Activated T-cell treated with anti-CD3 and anti-CD28 coated beads, Interleukin-2, amount 50 U/mL, for 48 hours (primary cell): ENCODE measurements at regions not wholly inside any gene's neighbourhood (a gene's known extent, or its start where the extent isn't known, plus 50 kb on each side); places are given as distances from the start of the nearest gene placed in this dataset.

Experiments
- DNase-seq, 2 experiments: peaks; one replicate each; pipeline ENCODE4 v3.0.0-alpha.2; 2020

DNA sequence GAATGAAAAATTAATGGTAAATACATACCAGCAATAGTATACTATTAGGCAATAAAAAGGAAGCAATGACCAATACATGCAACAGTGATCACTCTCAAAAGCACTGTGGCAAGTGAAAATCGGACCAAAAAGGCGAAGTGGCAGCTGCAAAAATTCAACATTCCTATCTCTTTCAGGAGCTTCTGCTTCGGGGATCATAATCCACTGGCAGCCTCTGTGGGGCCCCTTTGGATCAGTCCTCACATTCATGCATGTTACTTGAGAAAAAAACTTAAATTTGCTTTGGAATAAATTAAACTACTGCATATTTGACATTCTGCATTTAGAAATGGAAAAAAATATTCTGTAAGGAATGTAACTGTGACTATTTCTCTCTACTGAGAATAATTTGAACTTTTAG is 425.6 kb downstream of the NR2F2 start:
- DNase-seq: no peak

GRCh38 chr15:96756656-96757055 is 426.2 kb downstream of the NR2F2 start:
- DNase-seq: no peak

DNA sequence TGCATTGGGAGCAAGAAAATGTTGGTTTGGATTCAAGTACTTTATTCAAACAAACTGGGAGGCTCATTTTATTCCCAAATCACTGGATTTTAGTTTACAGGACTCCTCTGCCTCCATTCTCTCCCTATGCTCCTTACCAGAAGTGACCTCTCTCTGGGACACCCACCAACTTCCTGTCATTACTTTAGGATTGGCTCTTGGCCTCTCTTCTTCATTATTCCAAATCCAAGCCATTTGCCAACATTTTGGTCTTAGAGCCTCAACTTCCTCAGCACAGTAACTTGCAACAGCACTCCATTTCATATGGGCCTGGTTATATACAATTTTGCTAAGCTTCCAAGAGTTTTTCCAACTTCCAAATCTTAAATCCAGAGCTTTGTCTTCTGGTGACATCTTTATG is 432.1 kb downstream of the NR2F2 start:
- DNase-seq: no peak

- no peak for DNase-seq
These were observed 434.0 kb downstream of the NR2F2 start for GRCh38 chr15:96764501-96764900.

GRCh38 chr15:96764946-96765345 is 434.4 kb downstream of the NR2F2 start:
- DNase-seq: no peak

DNA sequence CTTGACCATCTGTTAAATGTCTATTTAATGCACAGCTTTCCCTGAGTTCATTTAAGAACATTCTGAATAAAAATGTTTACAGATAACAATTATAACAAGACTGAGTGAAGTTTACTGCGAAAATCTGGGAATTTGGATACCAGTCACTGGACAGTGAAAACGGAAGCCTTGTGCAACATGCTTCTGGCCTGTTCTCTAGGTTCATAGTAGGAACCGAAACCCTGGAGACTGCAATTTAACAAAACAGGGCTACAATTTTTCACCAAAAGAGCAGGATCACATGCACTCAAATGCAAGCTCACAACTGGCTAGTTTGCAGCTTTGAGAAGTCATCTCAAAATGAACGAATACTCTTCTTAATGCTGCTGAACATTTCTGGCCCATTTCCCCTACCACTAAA is 435.9 kb downstream of the NR2F2 start:
- no peak for DNase-seq

- DNase-seq: no peak
These were observed 437.4 kb downstream of the NR2F2 start for GRCh38 chr15:96767703-96768434.

- DNase-seq: no peak
These were observed 437.9 kb downstream of the NR2F2 start for GRCh38 chr15:96768435-96768789.

DNA sequence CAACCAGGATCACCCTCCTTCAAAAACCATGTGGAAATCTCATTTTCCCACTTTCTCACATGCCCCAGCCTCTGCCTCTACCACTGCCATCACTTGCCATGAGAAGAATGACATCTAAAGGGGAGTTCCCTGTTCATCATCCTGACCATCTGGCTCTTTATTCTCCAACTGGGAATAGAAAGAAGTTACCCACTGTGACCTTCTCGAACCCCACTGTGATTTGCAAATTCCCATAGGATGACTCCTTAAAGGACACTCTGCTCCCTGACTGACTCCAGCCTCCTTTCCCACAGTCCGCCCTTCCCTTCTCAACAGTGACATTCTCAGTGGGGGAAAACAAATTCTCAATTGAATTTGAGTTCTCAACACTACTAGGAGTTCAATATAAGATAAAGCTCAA is 440.5 kb downstream of the NR2F2 start:
- DNase-seq: no peak

GRCh38 chr15:96774216-96774615 is 443.7 kb downstream of the NR2F2 start:
- DNase-seq: no peak

DNA sequence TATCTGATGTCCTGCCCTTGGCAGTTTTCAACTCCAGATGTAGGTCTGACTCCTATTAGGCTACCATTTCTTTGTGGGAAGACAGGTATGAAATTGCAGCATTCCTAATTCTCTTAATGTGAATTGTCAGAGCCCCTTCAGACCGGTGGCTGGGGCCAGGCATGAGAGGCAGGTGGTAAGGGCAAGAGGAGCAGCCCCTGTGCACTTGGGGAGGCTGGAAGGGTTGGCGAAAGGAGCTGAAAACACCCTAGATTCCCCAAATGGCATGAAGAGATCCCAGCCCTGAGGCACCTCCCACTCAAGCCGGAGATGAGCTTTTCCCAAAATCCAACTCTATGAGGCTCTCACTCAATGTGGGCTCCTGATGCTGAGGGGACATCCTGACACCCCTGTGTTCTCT is 453.2 kb downstream of the NR2F2 start:
- no peak for DNase-seq

DNA sequence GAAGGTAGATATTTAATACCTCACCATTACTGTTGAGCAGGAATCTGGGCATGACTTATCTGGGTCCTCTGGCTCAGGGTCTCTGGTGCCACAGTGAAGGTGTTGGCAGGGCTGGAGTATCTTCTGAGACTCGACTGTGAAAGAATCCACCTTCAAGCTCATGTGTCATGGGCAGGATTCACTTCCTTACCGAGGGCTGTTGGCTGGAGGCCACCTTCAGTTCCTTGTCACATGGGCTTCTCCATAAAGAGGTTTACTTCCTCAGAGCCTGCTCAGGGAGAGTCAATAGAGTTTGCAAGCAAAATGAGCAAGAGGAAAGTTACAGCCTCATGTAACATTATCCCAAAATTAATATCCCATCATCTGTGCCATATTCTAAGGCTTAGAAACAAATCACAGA is 459.5 kb downstream of the NR2F2 start:
- DNase-seq: no peak

- no peak for DNase-seq
These were observed 461.7 kb downstream of the NR2F2 start for GRCh38 chr15:96792216-96792615.

- DNase-seq: no peak
These were observed 466.3 kb downstream of the NR2F2 start for GRCh38 chr15:96796841-96797240.

GRCh38 chr15:96801576-96802150 is 471.2 kb downstream of the NR2F2 start:
- DNase-seq: no peak

DNA sequence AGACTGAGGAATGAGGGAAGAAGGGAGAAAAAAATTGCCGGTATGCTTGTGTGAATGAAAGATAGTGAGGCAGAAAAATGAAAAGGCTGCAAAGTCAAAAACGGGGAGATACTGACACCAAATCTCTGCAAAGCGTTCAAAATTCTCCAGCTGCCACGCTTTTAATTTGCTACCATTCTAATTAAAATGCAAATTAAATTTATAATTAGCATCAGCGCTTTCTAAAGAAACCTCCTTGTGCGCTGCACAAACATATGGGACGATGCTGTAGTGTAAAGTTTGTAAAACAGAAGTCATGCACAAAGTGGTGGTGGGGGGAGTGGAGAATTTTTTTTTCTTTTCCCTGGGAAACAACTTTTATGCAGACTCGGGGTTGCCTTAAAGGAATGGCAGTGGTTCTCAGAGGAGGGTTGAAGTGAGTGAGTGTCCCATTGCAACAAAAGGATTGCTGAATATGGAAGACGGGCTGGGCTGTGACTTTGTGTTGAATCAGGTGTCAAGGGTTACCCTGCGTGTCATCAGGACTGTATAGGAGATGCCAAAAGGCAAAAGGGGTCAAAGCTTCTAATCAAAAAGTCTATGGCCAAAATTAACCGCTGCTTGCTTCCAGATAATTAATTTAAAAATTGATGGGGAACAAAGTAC is 472.2 kb downstream of the NR2F2 start:
- no peak for DNase-seq

DNA sequence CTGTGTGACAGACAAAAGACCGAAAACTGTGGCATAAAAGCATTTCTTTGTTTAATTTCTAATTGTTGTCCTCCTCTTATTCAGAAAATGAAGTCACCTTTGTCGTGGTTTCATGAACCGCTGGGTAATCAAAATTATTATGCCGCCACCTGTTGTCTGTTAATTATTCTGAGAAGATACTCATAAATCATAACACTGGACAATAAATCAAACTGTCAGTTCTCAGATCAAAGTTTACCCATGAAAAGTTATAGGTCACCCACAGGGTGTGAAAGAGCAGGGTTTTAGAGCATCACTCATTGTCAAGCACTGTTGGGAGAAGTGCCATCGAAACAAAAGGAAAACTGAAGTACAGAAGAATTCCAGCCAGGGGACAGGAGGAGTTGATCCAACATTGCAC is 474.3 kb downstream of the NR2F2 start:
- no peak for DNase-seq

DNA sequence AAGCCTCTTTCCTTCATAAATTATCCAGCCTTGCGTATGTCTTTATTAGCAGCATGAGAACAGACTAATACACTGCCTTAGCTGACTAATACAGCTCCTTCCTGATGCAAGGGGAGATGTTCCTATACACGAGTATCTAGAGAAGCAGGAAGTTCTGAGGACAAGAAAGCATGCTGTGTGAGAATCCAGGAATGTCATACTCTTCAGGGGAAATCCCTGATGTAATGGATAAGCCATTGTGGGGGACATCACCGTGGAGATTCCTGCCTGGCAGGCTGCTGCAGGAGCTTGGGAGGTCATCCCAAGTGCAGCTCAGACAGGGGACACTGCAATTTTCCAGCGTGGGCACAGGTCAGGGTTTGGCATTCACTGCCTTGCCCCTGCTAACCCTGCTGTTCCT is 476.9 kb downstream of the NR2F2 start:
- DNase-seq: no peak

DNA sequence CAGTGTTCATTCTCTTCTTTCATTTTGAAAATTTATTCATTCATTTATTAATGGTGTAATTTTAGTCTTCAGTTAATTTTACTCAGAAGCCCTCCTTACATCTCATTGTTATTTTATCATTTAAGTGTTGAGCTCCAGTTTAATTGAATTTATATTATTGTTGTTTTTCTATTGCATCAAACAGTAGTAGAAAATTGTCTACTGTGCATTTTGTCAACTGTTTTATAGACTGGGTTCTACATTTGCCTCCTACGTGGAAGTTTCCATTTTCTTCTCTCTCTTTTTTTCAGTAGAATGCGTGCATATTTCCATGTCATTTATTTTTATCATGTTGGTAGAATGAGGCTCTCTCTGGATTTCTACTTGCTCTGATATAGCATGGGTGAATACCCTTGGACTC is 487.4 kb downstream of the NR2F2 start:
- no peak for DNase-seq

DNA sequence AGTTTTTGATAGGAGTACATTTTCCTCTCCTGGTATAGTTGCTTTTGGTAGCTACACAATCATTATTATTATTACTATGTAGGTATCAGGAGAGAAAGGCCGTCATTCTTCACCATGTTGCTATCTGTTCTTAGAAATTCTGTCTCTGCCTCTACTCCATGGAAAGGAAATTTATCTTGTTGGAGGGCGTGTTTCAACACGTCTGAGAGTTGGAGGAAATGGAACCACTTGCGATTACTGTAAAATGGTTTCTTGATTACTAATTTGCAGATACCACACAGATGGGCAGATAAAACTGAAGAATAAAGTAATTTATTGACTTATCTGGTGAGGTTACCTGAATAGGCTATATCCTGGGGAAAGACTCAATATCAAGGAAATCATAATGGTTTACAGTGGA is 488.4 kb downstream of the NR2F2 start:
- no peak for DNase-seq

DNA sequence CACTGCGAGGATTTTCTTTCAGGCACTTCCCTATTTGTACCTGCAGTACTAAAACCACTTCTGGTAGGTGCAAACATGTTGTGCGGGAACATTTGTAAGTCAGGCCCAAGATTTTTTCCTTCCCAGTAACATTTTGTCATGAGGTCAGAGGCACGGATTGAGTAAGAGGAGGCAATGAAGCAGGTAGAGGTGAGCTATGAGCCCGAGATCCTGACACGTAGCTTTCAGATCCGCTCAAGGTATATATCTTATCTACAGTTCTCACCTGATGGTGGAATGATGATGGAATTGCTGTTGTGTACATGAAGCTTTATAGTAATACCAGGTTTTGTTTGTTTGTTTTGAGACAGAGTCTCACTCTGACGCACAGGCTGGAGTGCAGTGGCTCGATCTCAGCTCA is 497.5 kb downstream of the NR2F2 start:
- DNase-seq: no peak

DNA sequence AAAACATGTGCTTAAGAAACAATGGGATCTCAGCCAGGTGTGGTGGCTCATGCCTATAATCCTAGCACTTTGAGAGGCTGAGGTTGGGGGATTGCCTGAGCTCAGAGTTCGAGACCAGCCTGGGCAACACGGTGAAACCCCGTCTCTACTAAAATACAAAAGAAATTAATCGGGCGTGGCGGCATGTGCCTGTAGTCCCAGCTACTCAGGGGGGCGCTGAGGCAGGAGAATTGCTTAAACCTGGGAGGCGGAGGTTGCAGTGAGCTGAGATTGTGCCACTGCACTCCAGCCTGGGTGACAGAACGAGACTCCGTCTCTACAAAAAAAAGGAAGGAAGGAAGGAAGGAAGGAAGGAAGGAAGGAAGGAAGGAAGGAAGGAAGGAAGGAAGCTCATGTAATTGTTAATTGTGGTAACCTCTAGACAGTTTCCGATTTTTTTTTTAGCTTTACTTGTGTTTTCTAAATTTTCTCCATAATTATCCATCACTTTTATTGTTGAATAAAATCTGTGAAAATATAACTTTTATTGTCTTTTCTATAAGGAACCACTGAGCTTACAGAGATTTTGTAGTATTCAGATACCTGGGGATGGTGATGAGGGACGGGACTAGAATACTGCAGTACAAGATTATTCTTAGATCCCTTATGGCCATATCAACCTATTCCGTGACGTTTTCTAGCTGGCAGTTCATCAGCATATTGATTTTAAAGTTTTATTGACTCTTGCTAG is 506.9 kb downstream of the NR2F2 start:
- DNase-seq: no peak

GRCh38 chr15:96838081-96838480 is 507.6 kb downstream of the NR2F2 start:
- DNase-seq: no peak
